Erythroblast (primary cell): ENCODE measurements at regions not wholly inside any gene's neighbourhood (a gene's known extent, or its start where the extent isn't known, plus 50 kb on each side); places are given as distances from the start of the nearest gene placed in this dataset.

Experiments used
- GATA1 ChIP-seq: IDR thresholded peaks from 2 replicates; pipeline ENCODE4 v1.6.1; 2011; ENCODE audit warnings: low read depth, mild to moderate bottlenecking, control low read depth, low read length, moderate library complexity
- POLR2A ChIP-seq: IDR thresholded peaks from 2 replicates; pipeline ENCODE4 v1.6.1; 2011; ENCODE audit warnings: mild to moderate bottlenecking, low read length

DNA sequence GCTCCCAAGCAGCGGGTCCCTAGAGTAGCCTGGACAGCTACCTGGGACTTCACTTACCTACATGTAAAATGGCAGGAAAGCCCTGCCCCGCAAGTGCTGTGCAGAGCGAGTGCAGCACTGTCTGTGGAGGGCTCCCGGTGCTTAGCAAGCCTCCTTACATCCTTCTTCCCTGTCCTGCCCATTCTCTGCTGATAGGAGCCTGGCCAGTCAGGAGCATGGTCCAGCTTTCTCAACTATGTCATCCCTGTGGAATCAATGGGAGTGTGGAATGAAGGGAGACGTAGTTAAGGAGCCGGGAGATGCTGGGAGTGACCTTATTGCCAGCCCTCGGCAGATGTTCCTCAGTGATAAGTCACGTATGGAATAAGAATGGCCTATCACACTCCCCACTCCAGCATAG is 661.9 kb upstream of the ID2 start:
- TF ChIP-seq POLR2A (no peak), GATA1 (no peak)
